ENCODE measurements at regions not wholly inside any gene's neighbourhood (a gene's known extent, or its start where the extent isn't known, plus 50 kb on each side); places are given as distances from the start of the nearest gene placed in this dataset.
A peak's percentile ranks its signal among the peaks of the same experiment; 100 is the strongest.

GRCh38 chr18:45166836-45167551 lies 448.3 kb upstream of the SLC14A2 start (continued):
- TF ChIP-seq ZBTB33 (IDR thresholded peaks at IDR 0.05) (no peak), RELA (IDR thresholded peaks at IDR 0.05; ENCODE audit: borderline replicate concordance, partially characterized antibody) (no peak), IRF4 (IDR thresholded peaks at IDR 0.05; ENCODE audit: low read depth, low read length) (0 out of 2 replicates have a peak, but pooled peaks have one; percentile 16), HDAC2 (IDR thresholded peaks at IDR 0.05) (no peak), HDGF (IDR thresholded peaks at IDR 0.05) (no peak), ZNF217 (IDR thresholded peaks at IDR 0.05) (no peak), YY1 (IDR thresholded peaks at IDR 0.05; ENCODE audit: low read depth, low read length) (no peak), JUNB (IDR thresholded peaks at IDR 0.05) (peak; percentile 80), CREM (IDR thresholded peaks at IDR 0.05; ENCODE audit: low read depth) (peak; percentile 55; the same call in 1 of the 2 replicates)
- TF ChIP-seq, protein P1, sequence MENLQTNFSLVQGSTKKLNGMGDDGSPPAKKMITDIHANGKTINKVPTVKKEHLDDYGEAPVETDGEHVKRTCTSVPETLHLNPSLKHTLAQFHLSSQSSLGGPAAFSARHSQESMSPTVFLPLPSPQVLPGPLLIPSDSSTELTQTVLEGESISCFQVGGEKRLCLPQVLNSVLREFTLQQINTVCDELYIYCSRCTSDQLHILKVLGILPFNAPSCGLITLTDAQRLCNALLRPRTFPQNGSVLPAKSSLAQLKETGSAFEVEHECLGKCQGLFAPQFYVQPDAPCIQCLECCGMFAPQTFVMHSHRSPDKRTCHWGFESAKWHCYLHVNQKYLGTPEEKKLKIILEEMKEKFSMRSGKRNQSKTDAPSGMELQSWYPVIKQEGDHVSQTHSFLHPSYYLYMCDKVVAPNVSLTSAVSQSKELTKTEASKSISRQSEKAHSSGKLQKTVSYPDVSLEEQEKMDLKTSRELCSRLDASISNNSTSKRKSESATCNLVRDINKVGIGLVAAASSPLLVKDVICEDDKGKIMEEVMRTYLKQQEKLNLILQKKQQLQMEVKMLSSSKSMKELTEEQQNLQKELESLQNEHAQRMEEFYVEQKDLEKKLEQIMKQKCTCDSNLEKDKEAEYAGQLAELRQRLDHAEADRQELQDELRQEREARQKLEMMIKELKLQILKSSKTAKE (IDR thresholded peaks at IDR 0.05; ENCODE audit: low read depth, poor library complexity, severe bottlenecking), result no peak
- TF ChIP-seq, protein P2, sequence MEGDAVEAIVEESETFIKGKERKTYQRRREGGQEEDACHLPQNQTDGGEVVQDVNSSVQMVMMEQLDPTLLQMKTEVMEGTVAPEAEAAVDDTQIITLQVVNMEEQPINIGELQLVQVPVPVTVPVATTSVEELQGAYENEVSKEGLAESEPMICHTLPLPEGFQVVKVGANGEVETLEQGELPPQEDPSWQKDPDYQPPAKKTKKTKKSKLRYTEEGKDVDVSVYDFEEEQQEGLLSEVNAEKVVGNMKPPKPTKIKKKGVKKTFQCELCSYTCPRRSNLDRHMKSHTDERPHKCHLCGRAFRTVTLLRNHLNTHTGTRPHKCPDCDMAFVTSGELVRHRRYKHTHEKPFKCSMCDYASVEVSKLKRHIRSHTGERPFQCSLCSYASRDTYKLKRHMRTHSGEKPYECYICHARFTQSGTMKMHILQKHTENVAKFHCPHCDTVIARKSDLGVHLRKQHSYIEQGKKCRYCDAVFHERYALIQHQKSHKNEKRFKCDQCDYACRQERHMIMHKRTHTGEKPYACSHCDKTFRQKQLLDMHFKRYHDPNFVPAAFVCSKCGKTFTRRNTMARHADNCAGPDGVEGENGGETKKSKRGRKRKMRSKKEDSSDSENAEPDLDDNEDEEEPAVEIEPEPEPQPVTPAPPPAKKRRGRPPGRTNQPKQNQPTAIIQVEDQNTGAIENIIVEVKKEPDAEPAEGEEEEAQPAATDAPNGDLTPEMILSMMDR (IDR thresholded peaks at IDR 0.05 in 2 of 3, conservative IDR thresholded peaks at IDR 0.05 in 1 of 3; ENCODE audit: control insufficient read depth in 2 of 3, extremely low read depth in 1 of 3, insufficient read depth in 1 of 3, low read depth in 3 of 3, low read length in 3 of 3), result no peak

Data from GM12878 (cell line).